ENCODE measurements at regions not wholly inside any gene's neighbourhood (a gene's known extent, or its start where the extent isn't known, plus 50 kb on each side); places are given as distances from the start of the nearest gene placed in this dataset.
"Not testable (repeated sequence)": the region's sequence is repeated elsewhere in the genome, so short reads cannot be mapped to it uniquely, and the experiment has no call there.

DNA sequence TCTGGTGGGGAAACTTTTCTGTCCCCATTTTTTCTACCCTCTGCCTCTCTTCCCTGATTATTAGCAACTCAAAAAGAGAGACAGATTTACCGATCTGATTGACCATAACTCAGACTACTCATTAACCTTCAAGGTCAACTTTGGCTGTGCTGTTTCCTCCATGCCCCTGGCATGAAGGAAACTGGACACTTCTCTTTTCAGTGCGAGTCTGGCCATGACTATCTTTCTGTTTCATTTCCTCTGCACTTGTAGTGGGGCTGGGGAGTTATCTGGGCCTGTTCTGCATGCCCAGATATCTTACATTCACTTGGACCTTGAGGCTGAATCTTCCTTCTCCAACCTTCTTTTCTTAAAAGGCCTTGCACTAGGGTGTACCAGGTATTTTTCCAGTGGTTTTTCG lies 76.9 kb upstream of the SLCO2A1 start:
- no peak for DNase-seq

DNA sequence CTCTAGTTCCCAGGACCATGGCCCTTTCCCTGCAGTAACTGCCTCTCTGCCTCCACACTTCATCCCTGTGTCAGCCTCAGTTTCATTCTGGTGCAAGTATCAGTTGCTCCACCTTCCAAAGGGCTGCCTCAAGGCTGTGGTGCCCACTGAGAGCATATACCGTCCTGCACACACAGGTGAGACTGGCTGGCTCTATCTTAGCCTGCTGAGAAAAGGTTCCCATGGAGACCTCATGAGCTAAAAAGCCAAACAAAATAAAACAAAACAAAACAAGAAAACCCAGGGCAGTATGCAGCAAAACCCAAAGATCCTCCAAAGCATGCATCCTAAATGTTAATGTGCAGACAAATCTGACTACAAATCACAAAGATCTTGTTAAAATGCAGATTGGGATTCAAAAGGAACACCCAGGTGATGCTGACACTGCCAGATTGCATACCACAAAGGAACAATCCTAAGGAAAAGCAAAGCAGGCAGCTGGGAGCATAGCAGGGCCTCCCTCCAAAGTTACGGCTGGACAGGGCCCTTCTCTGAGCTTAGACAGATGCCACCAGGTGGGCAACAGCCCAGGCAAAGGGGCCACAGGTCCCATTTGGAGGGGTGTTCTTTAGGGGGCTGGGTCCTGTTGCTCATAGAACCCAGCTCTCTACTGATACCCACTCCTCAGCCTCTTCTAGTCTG lies 76.3 kb upstream of the SLCO2A1 start:
- no peak for DNase-seq

DNA sequence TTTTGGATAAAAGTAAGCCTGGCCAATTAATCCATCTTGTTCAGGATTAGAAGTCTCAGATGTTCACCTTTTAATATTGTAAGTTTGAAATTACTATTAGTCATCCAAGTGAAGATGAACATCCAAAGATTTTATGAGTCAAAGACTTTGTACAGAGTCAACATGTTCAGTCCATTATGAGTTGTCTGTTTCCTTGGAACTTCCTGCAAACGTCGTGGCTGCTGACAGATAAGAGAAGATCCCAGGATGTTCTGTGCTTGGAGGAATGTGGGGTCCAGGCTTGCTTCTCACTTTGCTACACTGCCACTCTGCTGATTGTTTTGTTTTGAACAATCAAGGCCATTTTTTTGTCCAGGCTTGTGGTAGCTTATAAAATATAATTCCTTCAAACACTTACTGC lies 74.3 kb upstream of the SLCO2A1 start:
- DNase-seq = no peak

DNA sequence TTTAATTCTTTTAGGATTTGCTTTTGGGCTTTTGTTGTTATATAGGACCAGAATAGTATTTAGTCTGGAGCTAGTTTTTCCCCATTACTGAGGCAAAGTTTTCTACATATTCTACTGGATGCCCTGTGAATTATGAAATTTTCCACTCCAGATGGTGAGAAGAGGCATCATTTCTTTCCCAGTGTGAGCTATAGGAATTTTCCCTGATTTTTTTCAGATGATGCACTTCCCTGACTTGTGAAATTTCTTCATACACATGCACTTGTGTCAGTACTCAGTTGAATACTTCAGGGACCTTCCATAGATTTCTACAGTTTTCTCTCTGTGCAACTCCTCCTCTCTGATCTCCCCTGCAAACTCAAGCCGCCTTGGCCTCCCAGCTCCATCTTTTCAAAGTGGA lies 73.7 kb upstream of the SLCO2A1 start:
- DNase-seq = no peak

DNA sequence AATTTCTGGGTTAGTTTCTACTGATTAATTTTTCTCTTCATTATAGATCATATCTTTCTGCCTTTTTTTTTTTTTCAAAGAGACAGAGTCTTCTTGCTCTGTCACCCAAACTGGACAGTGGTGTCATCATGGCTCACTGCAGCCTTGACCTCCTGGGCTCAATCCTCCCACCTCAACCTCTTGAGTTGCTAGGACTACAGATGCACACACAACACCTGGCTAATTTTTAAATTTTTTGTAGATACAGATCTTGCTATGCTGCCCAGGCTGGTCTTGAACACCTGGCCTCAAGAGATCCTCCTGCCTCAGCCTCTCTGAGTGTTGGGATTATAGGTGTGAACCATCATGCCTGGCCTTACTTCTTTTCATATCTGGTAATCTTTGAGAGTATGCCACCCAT lies 73.3 kb upstream of the SLCO2A1 start:
- DNase-seq = no peak

DNA sequence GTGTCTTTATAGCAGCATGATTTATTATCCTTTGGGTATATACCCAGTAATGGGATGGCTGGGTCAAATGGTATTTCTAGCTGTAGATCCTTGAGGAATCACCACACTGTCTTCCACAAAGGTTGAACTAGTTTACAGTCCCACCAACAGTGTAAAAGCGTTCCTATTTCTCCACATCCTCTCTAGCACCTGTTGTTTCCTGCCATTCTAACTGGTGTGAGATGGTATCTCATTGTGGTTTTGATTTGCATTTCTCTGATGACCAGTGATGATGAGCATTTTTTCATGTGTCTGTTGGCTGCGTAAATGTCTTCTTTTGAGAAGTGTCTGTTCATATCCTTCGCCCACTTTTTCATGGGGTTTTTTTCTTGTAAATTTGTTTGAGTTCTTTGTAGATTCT lies 66.5 kb upstream of the SLCO2A1 start:
- DNase-seq = not testable (repeated sequence)

DNA sequence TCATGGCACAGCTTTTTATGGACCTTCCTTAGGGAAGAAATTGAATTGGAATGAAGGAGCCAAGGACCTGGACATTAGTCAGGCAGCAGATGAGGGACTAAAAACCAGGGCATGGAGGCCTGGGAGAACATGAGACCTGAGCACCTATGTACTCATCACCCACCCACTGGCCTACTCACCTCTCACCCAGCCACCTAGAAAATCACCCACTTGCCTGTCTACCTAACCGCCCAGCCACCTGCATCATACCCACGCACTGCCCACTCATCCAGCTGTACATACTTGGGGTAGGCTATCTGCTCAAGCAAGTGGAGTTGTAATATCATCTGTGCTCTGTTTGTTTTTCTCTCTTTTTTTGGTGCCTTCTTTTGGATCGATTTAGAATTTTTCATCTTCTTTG lies 65.3 kb upstream of the SLCO2A1 start:
- DNase-seq = no peak

DNA sequence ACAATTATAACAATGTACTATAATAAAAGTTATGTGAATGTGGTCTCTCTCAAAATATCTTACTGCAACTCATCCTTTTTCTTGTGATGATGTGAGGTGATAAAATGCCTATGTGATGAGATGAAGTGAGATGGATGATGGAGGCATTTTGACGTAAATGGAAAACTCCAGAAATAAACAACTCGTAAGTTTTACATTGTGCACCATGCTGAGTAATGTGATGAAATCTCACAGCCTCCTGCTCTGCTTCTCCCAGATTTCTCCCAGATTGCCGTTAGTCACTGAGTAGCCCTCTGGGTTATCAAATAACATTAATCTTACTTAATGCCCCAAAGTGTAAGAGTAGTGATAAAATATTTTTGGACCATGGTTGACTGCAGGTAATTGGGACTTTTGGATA lies 64.8 kb upstream of the SLCO2A1 start:
- DNase-seq = no peak

DNA sequence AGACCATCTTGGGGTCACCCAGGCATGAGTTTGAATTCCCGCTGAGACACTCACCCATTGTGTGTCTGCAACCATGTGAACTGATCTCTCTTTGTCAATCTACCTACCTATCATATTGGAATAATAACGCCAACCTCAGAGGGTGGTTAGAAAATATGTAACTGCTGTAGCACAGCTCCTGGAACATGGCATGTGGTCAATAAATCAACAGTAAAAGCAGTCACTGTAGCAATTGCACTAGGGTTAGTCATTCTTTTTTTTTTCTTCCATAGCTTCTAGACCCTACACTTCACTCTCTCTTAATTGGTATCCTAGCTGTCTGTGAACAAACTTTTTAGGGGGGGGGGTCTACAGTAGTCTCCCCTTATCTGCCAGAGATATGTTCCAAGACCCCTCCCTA lies 64.2 kb upstream of the SLCO2A1 start:
- no peak for DNase-seq

DNA sequence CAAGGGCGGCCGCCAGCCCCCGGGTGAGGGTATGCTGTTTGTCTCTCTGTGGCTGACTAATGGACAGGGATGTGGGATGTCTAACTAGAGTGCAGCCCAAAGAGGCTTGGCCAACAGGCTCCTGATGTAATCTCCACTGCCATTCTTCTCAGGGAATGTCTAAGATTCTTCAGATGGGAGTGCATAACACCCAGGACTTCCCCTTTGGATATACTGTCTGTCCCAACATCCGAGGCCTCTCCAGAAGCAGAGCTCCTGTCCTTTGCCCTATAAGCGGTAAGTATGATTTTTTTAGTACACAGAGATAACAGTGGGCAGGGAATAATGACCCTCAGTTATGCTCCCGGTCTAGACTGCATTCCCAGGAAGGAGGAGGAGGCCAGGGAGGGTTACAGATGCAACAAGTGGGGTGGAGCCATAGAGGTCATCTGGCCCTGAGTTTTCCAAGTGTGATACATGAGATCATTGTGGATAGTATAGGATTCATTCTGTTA lies 62.5 kb upstream of the SLCO2A1 start:
- no peak for DNase-seq

DNA sequence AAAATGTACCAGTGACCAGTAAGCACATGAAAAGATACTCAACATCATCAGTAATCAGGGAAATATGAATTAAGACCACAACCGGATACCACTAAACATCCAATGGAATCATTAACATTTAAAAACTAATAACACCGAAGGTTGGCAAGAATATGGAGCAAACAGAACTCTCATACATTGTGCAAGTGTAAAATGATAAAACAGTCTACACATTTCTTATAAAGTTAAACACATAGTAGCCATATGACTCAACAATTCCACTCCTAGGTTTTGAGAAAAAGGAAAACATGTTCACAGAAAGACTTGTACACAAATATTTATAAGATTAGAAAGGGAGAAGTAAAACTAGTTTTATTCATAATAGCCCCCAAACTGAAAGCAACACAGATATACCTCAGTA lies 60.3 kb upstream of the SLCO2A1 start:
- DNase-seq = no peak

DNA sequence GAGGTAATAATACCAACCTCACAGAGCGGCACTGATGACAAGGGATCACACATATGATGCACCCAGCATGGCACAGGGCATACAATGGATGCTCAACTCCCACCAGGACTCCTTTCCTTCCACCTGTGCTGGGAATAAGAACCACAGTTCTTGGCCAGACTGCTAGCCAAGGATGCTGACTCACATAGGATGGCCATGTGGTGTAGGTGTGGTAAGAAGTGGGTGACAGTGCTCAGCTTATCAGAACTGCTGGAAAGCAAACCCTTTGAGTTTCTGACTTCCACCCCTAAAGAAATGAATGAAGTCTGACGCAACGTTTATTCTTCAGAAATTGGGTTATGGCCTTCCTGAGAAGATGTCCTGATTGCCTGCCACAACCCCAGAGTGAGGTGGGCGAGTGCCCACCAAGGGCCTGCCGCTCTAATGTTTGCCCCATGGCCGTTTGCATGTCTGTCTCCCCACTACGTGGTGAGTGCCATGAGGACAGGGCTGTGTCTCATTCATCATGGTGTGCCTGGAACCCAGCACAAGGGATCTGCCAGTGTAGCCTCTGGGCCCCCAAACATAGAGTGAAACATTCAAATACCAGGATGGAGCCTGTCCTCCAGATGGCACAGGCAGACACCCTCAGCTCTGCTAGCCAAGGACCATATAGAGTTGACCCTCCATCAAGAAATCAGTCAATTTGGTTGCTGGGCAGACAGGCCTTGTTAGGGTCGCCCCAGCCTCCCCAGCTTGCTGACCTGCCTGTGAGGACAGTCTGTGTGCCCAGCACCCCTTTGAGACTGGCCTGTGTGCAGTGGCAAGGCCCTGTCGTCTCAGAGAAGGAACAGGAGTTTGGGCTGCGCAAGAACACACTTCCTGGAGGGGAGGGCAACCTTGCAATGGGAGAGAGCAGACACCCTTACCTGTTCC lies 57.6 kb upstream of the SLCO2A1 start:
- peak in 1 of 58 donors; percentile 3 for DNase-seq

DNA sequence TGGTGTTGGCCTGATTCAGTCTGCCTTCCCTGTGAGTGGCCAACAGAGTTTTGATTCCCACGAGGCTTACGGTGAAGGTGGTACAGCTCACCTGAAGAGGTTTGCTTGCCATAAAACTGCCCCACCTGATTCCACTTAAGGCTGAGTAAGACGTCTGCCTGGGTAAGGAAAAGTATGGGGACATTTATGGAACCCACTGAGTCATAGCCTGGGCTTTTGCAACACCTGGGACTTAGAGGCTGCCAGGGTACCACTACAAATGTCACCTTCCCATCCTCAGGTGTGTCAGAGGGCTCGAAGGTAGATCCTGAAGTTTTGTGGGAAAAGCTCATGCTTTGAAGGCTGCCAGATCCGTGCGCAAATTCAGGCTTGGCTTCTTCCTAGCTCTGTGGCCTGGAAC lies 56.9 kb upstream of the SLCO2A1 start:
- DNase-seq = no peak

DNA sequence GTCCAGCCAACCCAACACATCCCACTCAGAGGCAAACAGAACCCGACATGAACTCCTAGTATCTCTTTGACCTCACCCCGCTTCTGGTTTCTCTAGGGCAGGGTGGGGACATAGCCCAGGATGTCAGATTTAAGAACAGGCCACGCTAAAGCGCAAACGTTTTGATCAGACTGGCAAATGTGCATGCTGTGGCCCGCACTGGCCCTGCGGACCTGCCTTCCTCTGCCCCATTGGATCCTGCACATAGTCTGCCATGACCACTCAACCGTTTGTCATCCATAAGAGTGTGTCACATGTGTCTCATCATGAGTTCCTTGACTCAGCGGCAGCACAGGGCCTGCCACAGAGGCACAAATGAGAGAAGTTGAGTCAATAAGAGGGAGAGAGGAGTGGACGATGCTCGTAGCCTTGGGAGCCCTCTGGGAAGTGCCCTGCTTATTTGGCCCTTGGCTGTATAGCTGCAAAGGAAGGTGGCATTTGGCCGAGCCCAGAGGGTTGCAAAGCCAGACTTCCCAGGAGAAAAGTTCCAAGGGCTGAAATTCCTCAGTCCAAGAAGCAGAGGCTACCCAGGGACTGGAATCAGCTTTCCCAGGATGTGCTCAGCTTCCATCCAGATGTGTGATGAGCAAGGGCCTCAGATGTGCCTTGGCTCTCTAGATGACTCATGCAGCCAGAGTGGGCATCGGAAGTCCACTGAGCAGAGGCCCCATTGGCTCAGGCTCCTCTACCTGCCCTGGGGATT lies 55.5 kb upstream of the SLCO2A1 start:
- DNase-seq = no peak

DNA sequence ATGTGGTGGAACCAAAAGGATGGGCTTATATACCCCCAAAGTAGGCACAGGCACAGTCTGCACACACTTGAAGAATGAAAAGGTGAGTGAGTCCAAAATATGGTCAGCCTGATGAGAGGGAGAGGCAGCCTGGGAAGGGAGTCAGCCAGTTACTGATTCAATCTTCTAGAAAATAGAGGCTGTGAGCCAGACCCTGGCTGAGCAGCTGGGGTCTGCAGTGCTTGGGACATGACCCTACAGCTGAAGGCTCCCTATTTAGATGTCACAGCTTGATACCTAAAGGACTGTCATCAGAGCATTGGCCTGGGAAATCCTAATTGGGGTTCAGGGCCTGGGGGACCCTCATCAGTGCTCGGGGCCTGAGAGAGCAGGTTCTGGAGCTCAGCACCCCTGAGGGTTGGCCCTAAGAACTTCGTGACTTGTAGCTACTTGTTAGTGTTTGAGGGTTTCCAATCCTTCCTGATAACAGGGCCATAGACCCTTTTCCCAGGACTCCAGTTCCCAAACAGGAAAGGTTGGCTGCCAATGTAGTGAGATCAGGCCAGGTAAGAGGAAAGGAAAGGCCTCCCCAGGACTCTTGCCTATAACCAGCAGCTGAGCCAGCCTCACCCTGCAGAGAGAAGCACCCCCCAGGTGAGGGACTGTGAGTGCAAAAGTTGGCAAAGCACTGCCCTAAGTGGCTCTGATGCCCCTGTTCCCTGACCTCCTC lies 54.7 kb upstream of the SLCO2A1 start:
- no peak for DNase-seq

DNA sequence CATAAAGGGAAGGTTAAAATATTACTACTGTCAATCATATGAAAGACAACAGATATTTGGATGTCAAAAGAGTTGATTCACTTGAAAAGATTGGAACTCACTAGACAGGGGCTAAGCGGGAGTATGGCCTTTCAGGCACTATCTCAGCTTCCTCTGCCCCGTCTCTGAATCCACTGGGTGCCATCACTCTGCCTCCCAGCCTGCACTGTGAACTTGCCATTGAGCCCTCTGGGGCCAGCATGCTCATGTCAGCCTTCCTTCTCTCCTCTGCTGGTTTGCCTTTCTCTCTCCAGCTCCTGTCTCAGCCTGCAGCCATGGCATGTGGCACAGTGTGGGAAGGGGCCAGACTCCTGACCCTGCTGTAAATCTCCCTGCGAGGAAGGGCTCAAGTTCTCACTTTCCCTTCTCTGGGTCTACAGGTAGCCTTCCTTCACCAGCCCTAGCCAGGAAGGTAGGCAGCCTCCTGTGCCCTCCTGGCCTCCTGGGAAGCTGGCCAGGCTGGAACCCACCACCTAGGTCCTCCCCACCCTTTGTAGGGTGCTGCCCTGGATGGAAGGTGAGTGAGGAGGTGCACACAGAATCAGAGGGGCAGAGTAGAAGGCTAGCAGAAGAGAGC lies 54.0 kb upstream of the SLCO2A1 start:
- DNase-seq = no peak

DNA sequence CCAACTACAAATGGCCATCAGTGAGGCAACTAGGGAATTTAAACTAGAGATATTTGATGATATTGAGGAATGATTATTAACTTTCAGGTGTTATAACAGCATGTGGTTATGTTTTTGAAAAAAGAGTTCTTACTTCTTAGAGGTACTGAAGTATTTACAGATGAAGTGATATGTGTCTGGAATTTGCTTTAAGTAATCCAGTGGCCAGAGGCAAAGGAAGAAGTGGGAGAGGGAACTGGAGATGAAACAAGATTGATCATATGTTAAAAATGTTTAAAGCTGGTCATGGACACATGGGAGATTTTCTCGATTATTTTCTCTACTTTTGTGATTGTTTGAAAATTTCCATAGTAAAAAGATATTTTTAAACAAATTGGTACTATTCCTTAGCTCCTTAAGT lies 53.3 kb upstream of the SLCO2A1 start:
- no peak for DNase-seq

DNA sequence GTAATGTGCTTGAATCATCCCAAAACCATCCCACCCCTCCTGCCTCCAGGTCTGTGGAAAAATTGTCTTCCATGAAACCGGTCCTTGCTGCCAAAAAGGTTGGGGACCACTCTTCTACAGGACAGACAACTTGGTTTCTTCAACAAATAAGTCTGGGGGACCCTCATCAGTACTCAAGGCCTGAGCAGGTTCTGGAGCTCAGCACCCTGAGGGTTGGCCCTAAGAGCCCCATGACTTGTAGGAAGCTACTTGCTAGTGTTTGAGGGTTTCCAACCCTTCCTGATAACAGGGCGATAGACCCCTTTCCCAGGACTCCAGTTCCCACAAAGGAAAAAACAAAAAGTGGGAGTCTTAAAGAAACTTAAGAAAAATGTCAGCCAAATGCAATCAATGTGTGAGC lies 52.9 kb upstream of the SLCO2A1 start:
- no peak for DNase-seq

DNA sequence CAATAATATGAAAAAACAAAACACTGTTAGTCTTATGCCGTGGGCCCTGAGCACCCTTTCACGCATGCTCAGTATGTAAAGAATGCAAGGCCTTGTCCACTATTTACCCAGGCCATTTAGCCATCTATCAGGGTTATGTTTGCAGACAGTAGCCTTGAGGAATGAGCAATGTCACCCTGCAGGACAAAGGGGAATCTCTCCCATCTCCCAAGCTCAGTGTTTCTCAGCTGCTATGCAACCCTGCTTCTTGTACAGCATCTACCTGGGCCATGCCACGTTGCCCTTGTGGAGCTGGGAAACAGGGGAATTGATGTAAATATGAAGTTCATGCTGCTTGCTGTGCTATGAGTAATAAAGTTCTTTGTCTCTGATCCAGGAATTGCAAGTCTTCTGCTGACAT lies 51.5 kb upstream of the SLCO2A1 start:
- DNase-seq = no peak

DNA sequence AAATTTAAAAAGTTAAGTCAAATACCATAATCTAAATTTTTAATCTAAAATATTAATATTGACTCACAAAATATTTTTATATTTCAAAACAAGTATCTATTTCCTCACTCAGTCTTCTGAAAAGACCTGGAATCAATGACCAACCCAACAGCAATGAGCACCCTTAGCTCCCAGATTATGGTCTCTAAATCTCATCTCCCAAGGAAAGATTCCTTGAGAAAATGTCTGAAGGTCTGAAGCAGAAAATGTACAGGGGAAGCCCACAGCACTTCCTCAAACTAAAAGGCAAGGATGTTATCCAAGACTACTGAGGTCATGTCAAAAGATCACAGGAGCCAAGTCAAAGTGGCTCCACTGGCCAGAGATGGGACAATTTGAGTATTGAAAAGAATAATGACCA lies 51.0 kb upstream of the SLCO2A1 start:
- no peak for DNase-seq

DNA sequence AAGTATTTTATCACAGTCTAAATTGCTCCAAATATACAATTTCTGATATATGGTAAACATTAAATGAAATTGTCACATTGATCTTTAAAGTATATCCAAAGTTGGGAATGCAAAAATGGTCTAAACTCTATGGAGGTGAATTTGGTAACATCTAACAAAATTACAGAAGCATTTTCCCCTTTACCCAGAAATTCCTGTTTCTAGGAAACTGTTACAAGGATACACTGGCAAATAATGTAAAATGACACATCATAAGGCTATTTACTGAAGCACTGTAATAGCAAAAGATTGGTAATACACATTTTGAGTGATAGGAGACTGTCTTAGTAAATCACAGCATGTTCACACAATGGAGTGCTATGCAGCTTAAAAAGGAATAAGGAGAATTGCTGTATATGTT lies 50.0 kb upstream of the SLCO2A1 start:
- no peak for DNase-seq
